ENCODE measurements at regions not wholly inside any gene's neighbourhood (a gene's known extent, or its start where the extent isn't known, plus 50 kb on each side); places are given as distances from the start of the nearest gene placed in this dataset.

GRCh38 chr2:128765811-128766210 is 447.1 kb upstream of the HS6ST1 start:
- H3K4me3 ChIP-seq (ENCODE audit: low read depth, low read length): no peak overlapping the region
- DNase-seq (ENCODE audit: low read depth): no peak
- TF ChIP-seq CTCF (IDR thresholded peaks at IDR 0.05; ENCODE audit: insufficient read depth, low read length): no peak

DNA sequence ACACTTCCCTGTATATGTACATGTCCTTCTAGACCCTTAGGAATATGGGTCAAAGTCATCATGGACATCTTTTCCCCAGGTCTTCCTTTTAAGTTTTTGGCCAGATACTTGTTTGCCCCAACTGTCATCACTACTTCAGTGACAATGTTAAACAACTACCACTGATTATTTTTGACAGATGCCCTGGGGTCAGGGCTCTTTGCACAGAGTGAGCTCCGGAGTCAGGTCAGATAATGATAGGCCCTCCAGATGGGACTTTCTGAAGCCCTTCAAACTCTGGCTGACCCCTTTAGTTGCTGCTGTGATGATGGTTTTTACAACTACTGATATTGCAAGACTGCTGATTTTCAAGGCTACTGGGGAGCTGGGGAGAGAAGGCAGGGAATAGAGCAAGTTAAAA is 449.4 kb upstream of the HS6ST1 start:
- TF ChIP-seq CTCF (IDR thresholded peaks at IDR 0.05; ENCODE audit: insufficient read depth, low read length): no peak
- no peak overlapping the region for H3K4me3 ChIP-seq (ENCODE audit: low read depth, low read length)
- DNase-seq (ENCODE audit: low read depth): no peak

- DNase-seq (ENCODE audit: low read depth): no peak
- no peak overlapping the region for H3K4me3 ChIP-seq (ENCODE audit: low read depth, low read length)
- TF ChIP-seq CTCF (IDR thresholded peaks at IDR 0.05; ENCODE audit: insufficient read depth, low read length): no peak
These were observed 450.9 kb upstream of the HS6ST1 start for GRCh38 chr2:128769457-128770142.

- no peak for TF ChIP-seq CTCF (IDR thresholded peaks at IDR 0.05; ENCODE audit: insufficient read depth, low read length)
- no peak for DNase-seq (ENCODE audit: low read depth)
- no peak overlapping the region for H3K4me3 ChIP-seq (ENCODE audit: low read depth, low read length)
These were observed 451.7 kb upstream of the HS6ST1 start for GRCh38 chr2:128770143-128771085.

DNA sequence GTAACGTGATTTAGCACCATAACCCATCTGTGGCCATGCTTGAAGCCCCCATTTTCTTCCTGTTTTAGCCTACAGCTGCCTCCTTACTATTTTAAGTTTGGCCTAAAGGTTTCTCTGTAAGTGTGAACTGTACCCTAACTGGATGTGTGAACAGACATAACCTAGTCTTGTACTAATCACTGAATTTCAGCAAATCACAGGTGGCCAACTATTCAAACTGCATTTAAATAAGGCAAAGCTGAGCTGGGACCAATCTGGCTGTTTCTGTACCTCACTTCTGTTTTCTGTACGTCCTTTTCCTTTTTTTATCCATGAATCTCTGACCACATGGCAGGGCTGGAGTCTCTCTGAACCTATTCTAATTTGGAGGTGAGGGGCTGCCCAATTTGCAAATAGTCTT is 452.7 kb upstream of the HS6ST1 start:
- DNase-seq (ENCODE audit: low read depth): no peak
- H3K4me3 ChIP-seq (ENCODE audit: low read depth, low read length): no peak overlapping the region
- no peak for TF ChIP-seq CTCF (IDR thresholded peaks at IDR 0.05; ENCODE audit: insufficient read depth, low read length)

DNA sequence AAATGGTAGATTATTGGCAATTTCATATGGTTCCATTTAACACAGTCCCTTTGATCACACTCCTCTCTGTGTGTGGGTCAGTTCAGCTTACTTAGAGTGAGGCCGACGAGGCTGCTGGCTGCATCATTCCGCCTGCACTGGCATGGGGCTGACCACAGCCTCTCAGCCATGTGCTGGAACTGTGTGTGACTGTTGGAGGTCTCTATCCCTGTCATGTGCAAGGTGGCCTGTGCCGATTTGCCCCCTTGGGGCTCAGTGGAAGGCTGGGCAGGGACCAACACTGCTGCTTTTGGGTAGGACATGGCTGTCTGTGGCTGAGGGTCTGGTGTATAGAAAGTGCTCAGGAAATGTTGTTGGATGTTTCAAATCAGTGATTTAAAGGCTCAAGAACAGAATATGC is 454.0 kb upstream of the HS6ST1 start:
- no peak overlapping the region for H3K4me3 ChIP-seq (ENCODE audit: low read depth, low read length)
- no peak for TF ChIP-seq CTCF (IDR thresholded peaks at IDR 0.05; ENCODE audit: insufficient read depth, low read length)
- DNase-seq (ENCODE audit: low read depth): no peak

All from fibroblast of the aortic adventitia (primary cell).